Choroid plexus epithelial cell (primary cell): ENCODE measurements at regions not wholly inside any gene's neighbourhood (a gene's known extent, or its start where the extent isn't known, plus 50 kb on each side); places are given as distances from the start of the nearest gene placed in this dataset.

ENCODE experiments used
- DNase-seq: peaks from one replicate; pipeline ENCODE4 v3.0.0-alpha.2; 2010; ENCODE audit warnings: low read depth
- H3K4me3 ChIP-seq: 2 replicates; pipeline ENCODE4 v1.5.1; 2011; ENCODE audit warnings: low read depth, mild to moderate bottlenecking, control low read depth, low read length, moderate library complexity
- TF ChIP-seq, protein P1 (sequence below): conservative IDR thresholded peaks from 2 replicates; pipeline ENCODE4 v1.5.1; 2011; ENCODE audit warnings: low read depth, mild to moderate bottlenecking, control low read depth, inconsistent platforms, low read length, moderate library complexity

DNA sequence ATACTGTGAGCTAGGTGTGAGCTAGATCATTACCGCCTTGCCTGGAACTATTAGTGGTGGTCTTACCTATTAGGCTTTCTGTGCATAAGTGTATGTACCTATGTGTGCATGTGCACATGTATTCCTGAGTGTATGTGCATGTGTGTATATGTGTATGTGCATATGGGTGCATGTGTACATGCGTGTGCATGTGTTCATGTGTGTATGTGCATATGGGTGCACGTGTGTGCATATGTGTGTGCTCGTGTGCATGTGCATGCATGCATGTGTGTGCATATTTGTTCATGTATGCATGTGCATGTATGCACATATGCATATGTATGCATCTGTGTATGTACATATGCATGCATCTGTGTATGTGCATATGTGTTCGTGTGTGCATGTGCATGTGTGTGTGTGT is 508.3 kb upstream of the ADARB2 start:
- no peak for DNase-seq
- no peak overlapping the region for H3K4me3 ChIP-seq
- TF ChIP-seq, protein P1, sequence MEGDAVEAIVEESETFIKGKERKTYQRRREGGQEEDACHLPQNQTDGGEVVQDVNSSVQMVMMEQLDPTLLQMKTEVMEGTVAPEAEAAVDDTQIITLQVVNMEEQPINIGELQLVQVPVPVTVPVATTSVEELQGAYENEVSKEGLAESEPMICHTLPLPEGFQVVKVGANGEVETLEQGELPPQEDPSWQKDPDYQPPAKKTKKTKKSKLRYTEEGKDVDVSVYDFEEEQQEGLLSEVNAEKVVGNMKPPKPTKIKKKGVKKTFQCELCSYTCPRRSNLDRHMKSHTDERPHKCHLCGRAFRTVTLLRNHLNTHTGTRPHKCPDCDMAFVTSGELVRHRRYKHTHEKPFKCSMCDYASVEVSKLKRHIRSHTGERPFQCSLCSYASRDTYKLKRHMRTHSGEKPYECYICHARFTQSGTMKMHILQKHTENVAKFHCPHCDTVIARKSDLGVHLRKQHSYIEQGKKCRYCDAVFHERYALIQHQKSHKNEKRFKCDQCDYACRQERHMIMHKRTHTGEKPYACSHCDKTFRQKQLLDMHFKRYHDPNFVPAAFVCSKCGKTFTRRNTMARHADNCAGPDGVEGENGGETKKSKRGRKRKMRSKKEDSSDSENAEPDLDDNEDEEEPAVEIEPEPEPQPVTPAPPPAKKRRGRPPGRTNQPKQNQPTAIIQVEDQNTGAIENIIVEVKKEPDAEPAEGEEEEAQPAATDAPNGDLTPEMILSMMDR = no peak

DNA sequence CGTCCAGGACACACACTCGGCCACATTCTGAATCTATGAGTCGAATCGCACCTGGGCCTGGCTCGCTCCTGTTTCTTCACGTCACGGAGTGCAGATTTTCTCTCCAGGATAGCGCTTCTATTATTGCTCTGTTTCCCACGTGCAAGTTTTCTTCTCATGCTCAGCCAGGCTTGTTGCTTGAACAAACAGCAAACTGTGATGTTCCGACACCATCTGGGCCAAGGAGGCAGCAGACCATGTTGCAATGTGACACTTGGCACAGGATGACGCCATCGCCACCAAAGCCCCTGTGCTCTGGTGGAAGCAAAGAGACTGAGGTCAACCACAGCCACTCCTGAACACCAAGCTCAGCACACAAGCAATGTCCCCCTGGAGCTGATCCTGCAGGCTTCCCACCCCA is 507.1 kb upstream of the ADARB2 start:
- DNase-seq = no peak
- TF ChIP-seq, protein P1 = no peak
- no peak overlapping the region for H3K4me3 ChIP-seq

DNA sequence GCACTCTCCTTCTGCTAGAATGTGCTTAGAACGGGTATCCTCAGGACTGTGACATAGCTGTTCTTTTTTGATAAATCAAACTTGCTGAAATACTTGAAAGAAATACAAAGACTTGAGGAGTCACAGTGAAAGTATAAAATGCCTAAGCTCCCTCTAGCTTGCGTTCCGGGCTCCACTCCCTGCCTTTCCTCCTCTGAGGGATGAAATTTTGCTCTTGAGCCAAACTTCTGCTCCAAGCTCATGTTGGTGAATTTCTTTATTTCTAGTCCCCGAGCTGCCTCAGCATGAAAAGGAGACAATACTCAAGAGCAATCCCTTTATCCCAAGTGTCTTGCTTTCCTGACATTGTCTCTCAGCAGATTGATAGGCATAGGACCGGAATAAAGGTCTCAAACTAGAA is 499.6 kb upstream of the ADARB2 start:
- no peak overlapping the region for H3K4me3 ChIP-seq
- TF ChIP-seq, protein P1 = no peak
- DNase-seq = no peak

DNA sequence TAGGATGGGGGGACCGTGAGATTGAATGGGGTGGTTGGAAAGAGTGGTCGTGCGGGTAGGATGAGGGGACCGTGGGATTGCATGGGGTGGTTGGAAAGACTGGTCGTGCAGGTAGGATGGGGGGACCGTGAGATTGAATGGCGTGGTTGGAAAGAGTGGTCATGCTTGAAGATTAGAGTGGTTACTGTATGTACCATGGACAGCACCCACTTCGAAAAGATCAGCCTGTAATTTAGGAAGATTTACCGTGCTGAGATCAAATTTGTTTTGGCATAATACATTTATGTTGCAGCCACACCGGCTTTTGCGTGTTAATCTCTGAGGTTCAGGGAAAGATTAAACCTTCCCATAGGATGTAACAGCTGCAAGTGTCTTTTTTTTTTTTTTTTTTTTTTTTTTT is 495.2 kb upstream of the ADARB2 start:
- TF ChIP-seq, protein P1 = no peak
- no peak overlapping the region for H3K4me3 ChIP-seq
- DNase-seq = no peak

DNA sequence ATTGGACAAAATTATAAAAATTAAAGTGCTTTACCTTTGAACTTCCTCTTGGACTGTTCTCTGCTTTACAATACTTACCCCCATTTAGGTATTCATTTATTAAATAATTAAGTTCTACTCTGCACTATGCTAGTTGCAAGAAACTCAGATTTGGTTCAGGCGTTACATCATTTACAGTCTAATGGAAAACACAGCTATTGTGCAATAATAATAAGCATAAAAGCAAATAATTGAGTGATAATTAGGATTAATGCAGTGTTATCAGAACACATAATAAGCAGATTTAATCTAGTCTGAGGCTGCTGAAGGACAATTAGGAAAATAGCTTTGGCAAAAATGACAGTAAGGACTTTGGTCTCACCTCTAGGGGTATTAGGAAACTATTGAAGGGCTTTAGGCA is 493.2 kb upstream of the ADARB2 start:
- TF ChIP-seq, protein P1 = no peak
- no peak for DNase-seq
- H3K4me3 ChIP-seq = no peak overlapping the region

DNA sequence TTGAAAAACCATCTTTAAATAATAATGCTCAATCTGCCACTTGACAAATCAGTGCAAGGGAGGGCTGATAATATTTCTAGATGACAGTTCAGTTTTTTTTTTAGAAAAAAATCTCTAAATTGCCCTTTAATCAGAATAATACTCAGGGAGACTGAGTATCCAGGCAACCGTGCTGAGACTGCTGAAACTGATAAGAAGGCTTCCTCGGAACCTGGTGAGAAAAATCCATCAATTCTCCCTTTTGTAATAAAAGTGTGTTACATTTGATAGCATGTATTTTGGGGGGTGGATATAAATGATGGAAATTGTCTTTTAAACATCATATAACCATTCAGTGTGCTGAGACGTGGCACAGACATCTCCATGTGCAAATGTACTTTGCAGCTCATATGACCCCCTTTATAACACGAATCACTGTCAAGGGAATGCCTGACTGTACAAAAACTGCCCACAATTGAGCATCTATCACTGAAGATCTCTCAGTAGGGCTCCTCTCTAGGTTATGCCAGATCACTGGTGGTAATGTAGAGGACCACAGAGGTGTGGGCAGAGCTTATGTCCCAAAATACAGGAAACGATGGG is 491.1 kb upstream of the ADARB2 start:
- TF ChIP-seq, protein P1 = no peak
- no peak overlapping the region for H3K4me3 ChIP-seq
- DNase-seq = no peak

DNA sequence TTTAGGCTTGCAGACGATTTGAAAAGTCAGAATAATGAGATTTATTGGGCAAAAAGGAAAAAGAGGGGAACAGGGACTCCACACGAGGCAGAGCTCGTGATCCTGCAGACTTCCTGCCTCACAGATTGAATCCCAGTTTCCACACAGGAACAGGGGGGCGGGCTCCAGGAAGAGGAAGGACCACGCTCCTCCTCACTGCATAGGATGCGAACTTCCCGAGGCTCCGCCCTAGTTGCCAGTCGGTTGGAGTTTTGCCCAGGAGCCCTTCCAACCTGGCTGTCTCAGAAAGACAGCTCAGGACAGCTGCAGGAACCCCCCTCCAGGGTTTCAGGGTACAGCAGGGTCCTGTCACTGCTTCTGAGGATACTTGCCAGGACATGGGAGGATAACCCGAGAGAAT is 488.3 kb upstream of the ADARB2 start:
- H3K4me3 ChIP-seq = no peak overlapping the region
- TF ChIP-seq, protein P1 = no peak
- DNase-seq = no peak
